ENCODE measurements at regions not wholly inside any gene's neighbourhood (a gene's known extent, or its start where the extent isn't known, plus 50 kb on each side); places are given as distances from the start of the nearest gene placed in this dataset.
"Not testable (repeated sequence)": the region's sequence is repeated elsewhere in the genome, so short reads cannot be mapped to it uniquely, and the experiment has no call there.

DNA sequence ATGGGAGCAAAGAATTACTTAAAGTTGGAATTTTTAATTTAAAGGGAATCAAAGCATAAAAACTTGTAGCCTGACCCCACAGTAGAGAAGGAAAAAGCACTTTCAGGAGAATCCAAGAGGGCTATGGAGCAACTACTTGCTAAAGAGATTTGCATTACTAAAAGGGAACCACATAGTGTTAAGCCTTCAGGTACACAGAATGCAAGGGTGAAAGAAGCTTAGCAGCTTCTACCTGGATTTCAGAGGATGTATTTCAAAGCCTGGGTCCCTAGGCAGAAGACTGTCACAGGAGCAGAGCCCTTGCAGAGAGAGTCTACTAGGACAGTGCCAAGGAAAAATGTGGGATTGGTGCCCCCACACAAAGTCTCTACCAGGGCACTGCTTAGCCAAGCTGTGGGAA is 575.0 kb downstream of the GBE1 start:
- DNase-seq (ENCODE audit: low spot score), result no peak

DNA sequence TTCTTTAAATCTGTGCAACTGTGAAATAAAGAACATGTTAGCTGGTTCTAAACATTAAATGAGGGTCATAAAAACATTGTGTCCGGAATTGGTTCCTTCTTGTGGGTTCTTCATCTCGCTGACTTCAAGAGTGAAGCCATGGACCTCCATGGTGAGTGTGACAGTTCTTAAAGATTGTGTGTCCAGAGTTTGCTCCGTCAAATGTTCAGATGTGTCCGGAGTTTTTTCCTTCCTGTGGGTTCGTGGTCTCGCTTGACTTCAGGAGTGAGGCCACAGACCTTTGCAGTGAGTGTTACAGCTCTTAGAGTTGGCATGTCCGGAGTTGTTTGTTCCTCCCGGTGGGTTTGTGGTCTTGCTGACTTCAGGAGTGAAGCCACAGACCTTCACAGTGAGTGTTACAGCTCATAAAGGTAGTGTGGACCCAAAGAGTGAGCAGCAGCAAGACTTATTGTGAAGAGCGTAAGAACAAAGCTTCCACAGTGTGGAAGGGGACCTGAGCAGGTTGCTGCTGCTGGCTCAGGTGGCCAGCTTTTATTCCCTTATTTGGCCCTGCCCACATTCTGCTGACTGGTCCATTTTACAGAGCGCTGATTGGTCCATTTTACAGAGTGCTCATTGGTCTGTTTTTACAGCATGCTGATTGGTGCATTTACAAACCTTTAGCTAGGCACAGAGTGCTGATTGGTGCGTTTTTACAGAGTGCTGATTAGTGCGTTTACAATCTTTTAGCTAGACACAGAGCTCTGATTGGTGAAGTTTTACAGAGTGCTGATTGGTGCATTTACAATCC is 579.2 kb downstream of the GBE1 start:
- DNase-seq (ENCODE audit: low spot score), result not testable (repeated sequence)

DNA sequence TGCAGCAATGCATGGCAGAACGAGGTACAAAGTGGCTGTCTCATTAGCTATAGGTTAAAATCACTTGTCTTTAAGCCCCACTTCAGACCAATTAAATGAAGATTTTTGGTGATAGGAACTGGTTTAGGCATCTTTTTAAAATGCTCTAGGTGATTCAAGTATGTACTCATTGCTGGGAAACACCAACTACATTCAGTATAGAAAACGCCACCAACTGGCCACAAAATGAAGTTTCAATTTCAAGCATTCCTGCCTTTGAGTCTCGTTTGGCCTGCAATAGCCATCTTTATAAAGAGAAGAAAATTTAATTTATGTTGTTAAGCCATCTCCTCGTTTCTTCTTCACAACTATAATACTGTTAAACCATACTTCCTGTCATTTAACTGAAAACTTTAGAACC is 587.9 kb downstream of the GBE1 start:
- no peak for DNase-seq (ENCODE audit: low spot score)

GRCh38 chr3:81170298-81170697 is 591.1 kb downstream of the GBE1 start:
- no peak for DNase-seq (ENCODE audit: low spot score)

DNA sequence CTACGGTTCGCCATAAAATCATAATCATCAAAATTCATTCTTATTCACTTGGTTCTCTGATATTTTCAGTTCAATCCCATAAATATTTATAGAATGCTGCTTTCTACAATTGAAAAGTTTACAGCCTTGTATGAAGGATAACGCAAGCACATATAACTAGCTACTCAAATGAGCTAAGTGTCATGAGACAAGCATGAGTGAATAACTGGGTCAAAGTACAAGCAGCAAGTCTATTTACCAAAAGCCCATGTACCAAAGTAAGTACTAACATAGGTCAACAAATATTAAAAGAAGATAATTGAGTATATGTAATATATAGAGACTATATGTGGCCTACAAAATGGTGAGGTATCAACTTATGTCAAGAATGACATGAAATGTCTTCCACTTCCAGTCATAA is 596.6 kb downstream of the GBE1 start:
- DNase-seq (ENCODE audit: low spot score), result no peak

DNA sequence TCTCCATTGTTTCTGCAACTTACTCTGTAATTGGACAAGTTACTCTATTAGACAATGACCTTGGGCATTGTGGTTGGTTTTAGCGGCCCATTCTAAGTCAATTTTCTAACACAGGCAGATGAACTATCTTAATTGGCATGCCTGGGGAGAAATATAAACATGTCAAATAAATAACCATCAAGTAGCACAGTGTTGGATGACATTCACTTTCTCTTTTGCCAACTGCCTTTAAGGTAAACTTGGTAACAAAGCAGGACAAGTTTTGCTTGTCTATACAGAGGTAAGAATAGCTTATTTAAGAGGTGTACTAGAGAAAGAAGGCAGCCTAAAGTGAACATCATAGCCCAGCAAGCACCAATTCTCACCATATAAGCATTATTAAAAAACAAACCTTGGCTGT is 599.6 kb downstream of the GBE1 start:
- DNase-seq (ENCODE audit: low spot score), result no peak

GRCh38 chr3:81161100-81161499 is 600.3 kb downstream of the GBE1 start:
- DNase-seq (ENCODE audit: low spot score), result no peak

DNA sequence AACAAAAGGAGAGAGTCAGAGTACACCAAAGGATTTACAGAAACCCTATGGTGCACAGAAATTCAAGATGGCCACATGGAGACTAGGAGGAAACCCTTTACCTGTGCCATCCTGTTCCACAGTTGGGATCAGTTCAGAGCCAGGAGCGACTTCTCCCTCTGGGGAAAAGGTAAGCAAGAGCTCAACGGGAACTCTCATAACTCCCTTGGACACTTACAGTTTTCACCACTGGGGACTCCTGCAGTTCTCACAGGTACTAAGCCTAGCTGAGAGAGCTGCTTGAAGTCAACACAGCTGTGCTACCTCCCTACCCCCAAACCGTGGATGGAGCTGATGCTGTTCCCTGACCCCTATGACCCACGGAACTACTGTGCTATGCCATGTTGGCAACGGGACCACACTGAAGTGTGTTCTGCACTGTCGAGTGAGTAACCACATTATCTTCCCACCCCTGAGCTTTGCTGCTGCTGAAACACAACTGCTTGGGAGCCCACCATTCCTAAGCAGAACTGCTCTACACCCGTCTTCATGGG is 606.8 kb downstream of the GBE1 start:
- DNase-seq (ENCODE audit: low spot score), result no peak

GRCh38 chr3:81152156-81152555 is 609.3 kb downstream of the GBE1 start:
- no peak for DNase-seq (ENCODE audit: low spot score)

DNA sequence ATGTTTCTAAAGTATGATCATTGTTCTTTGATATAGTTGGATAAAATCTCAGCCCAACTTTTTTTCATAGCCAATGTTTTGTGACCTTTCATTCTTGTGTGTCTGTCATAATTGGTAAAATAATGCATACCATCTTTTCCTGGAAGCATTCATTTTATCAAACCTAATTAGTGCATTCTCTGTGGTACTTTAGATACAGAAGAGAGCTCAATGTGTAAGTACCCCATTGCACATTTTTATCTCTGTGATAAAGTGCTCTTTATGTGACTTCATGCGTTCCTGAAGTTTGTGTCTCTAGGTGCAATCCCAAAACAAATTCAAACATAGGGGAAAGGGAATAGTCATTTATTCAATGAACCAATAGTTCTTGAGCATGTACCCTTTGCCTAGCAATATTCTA is 628.5 kb downstream of the GBE1 start:
- DNase-seq (ENCODE audit: low spot score), result no peak

GRCh38 chr3:81105789-81106488 is 655.5 kb downstream of the GBE1 start:
- DNase-seq (ENCODE audit: low spot score), result no peak

GRCh38 chr3:81105206-81105605 is 656.2 kb downstream of the GBE1 start:
- DNase-seq (ENCODE audit: low spot score), result no peak

- DNase-seq (ENCODE audit: low spot score), result no peak
Observed at GRCh38 chr3:81097889-81098288, 663.6 kb downstream of the GBE1 start.

- DNase-seq (ENCODE audit: low spot score), result no peak
Observed at GRCh38 chr3:81095956-81096355, 665.5 kb downstream of the GBE1 start.

GRCh38 chr3:81094986-81095385 is 666.5 kb downstream of the GBE1 start:
- no peak for DNase-seq (ENCODE audit: low spot score)

GRCh38 chr3:81087607-81088006 is 673.8 kb downstream of the GBE1 start:
- no peak for DNase-seq (ENCODE audit: low spot score)

DNA sequence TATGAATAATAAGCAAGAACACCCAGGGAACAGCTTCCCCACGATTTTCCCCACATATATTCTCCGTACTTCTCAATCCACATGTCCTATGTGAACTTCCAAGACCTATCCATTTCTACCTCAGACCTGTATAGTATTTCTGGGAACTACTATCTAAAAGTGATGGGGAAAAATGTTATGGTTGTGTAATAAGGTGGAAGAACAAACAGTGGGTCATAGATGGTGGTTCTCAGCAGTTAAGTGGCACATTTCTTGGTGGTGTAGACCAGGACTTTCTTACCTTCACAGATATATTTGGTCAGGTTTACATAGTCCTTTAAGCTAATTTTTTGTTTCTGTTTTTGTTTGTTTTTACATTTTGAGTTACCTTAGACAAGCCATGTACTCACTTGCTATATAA is 675.1 kb downstream of the GBE1 start:
- no peak for DNase-seq (ENCODE audit: low spot score)

- DNase-seq (ENCODE audit: low spot score), result no peak
Observed at GRCh38 chr3:81080608-81081007, 680.8 kb downstream of the GBE1 start.

DNA sequence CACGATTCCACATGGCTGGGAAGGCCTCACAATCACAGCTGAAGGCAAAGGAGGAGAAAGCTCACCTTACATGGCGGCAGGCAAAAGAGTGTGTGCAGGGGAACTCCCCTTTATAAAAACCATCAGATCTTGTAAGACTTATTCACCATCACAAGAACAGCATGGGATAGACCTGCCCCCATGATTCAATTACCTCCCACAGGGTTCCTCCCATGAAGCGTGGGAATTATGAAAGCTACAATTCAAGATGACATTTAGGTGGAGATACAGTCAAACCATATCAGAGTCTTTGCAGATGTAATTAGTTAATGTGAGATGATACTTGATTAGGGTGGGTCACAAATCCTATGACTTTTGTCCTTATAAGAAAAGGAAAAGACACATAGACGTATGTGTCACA is 688.9 kb downstream of the GBE1 start:
- DNase-seq (ENCODE audit: low spot score), result no peak

DNA sequence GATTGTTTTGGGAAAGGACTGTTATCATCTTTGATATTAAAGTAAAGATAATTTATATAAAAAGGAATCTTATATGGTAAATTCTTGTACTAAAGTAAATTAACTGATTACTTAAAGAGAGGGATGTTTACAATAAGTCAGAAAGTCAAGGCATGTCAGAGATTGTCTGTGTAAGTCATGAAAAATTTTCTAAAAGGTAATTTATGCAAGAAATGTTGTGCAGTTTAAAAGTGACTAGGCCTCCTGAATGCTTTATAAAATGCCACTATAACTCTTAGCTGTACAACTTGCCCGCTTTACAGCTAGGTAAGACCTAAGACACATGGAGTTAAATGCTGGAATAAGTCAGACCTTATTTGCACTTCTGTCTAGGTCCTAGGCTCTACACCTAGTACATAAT is 692.9 kb downstream of the GBE1 start:
- DNase-seq (ENCODE audit: low spot score), result no peak

DNA sequence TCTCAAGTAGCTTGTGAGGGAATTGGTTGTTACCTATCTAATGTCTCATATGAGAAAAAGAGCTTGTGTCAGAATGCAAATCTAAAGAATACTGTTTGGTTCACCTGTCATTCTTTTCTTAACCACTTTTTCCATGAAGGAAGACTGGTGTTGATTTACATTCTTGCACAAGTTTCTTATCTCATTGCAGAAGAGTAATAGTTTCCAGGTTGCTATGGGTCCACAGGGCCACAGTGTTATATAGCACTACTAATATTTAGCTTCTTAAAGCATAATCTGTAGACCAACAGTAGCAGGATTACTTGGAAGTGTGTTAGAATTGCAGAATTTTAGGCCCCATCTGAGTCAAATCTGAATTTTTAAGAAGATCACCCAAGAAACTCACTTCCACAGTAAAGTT is 697.5 kb downstream of the GBE1 start:
- no peak for DNase-seq (ENCODE audit: low spot score)

GRCh38 chr3:81051133-81051532 is 710.3 kb downstream of the GBE1 start:
- DNase-seq (ENCODE audit: low spot score), result not testable (repeated sequence)

- no peak for DNase-seq (ENCODE audit: low spot score)
Observed at GRCh38 chr3:81048058-81048665, 713.3 kb downstream of the GBE1 start.
